A549 (cell line): ENCODE measurements at regions not wholly inside any gene's neighbourhood (a gene's known extent, or its start where the extent isn't known, plus 50 kb on each side); places are given as distances from the start of the nearest gene placed in this dataset.

Experiments used
- ATAC-seq, 2 experiments: fragments of 200-7000 bp in 1 of 2; fragments of >200 bp in 1 of 2; cut with Nextera tagmentation in 1 of 2; cut with Tn5 transposase in 1 of 2; 3 replicates each; pipeline versions ENCODE4 v1.8.0 to v1.9.1; 2018 to 2020; ENCODE audit warnings: mild to moderate bottlenecking in 1 of 2, moderate library complexity in 1 of 2
- CTCF ChIA-PET: fragments of 300-600 bp; sonication (Branson Sonifier 250); formaldehyde crosslinking; extraction: SDS; loops from one replicate; lab custom pipeline; 2021; ENCODE audit warnings: antibody characterized with exemption, inconsistent platforms; lab: Yijun Ruan, JAX
- POLR2A ChIA-PET: fragments of 350-600 bp; formaldehyde crosslinking; extraction: SDS; loops from one replicate; lab custom pipeline; 2021; ENCODE audit warnings: antibody characterized with exemption, inconsistent platforms; lab: Yijun Ruan, JAX
- DNase-seq, 2 experiments: peaks; one replicate each; pipeline versions ENCODE4 v3.0.0 to v3.0.0-alpha.2; 2011 to 2016; ENCODE audit warnings: low read depth in 1 of 2, low spot score in 1 of 2
- FAIRE-seq: peaks from 2 replicates; lab custom pipeline; 2011; peaks lifted over from hg19 to GRCh38; lab: Jason Lieb, UNC
- H3K27ac ChIP-seq, 2 experiments: fragments of >200 bp; sonication (Bioruptor Twin); formaldehyde crosslinking; 3 replicates each; pipeline ENCODE4 v1.5.1; 2016 to 2017
- H3K4me1 ChIP-seq: fragments of >200 bp; sonication (Bioruptor Twin); formaldehyde crosslinking; 3 replicates; pipeline ENCODE4 v1.6.1; 2016
- H3K4me2 ChIP-seq: fragments of >200 bp; sonication (Bioruptor Twin); formaldehyde crosslinking; 3 replicates; pipeline ENCODE4 v1.6.1; 2016
- H3K4me3 ChIP-seq: fragments of >200 bp; sonication (Bioruptor Twin); formaldehyde crosslinking; 3 replicates; pipeline ENCODE4 v1.5.1; 2016
- H3K9me3 ChIP-seq: fragments of >200 bp; sonication (Bioruptor Twin); formaldehyde crosslinking; 3 replicates; pipeline ENCODE4 v1.6.1; 2016
- BCL3 ChIP-seq: fragments of >200 bp; sonication (Bioruptor Twin); formaldehyde crosslinking; IDR thresholded peaks from 3 replicates; pipeline ENCODE4 v1.6.1; 2016
- CBX2 ChIP-seq: fragments of 200-600 bp; sonication (generic); IDR thresholded peaks from 2 replicates; pipeline ENCODE4 v1.6.1; 2016; ENCODE audit warnings: low read depth, mild to moderate bottlenecking, borderline replicate concordance
- CEBPB ChIP-seq, 2 experiments: fragments of >200 bp in 1 of 2; sonication (Bioruptor Twin) in 1 of 2; formaldehyde crosslinking in 1 of 2; IDR thresholded peaks; 2 replicates each; pipeline ENCODE4 v1.6.1; 2012 to 2016
- EHF ChIP-seq: fragments of 250-450 bp; sonication (Bioruptor Pico); IDR thresholded peaks from 2 replicates; pipeline ENCODE4 v1.5.0; 2020; ENCODE audit warnings: mild to moderate bottlenecking
- FOSL2 ChIP-seq, 2 experiments: fragments of 450-650 bp in 1 of 2; fragments of >200 bp in 1 of 2; sonication (Bioruptor Twin) in 1 of 2; formaldehyde crosslinking; IDR thresholded peaks; 2 replicates each; pipeline versions ENCODE4 v1.5.0 to v1.6.1; 2016 to 2020; ENCODE audit warnings: mild to moderate bottlenecking in 1 of 2, moderate library complexity in 1 of 2
- HDAC2 ChIP-seq: fragments of 200-600 bp; sonication (generic); IDR thresholded peaks from 2 replicates; pipeline ENCODE4 v1.6.1; 2016
- HMGXB4 ChIP-seq: fragments of 250-450 bp; sonication (Bioruptor Pico); IDR thresholded peaks from 2 replicates; pipeline ENCODE4 v1.5.0; 2021; ENCODE audit warnings: mild to moderate bottlenecking, moderate library complexity, borderline replicate concordance
- HOXA7 ChIP-seq: fragments of 250-450 bp; sonication (Bioruptor Pico); IDR thresholded peaks from 2 replicates; pipeline ENCODE4 v1.5.0; 2020; ENCODE audit warnings: mild to moderate bottlenecking, moderate library complexity
- KDM1A ChIP-seq: fragments of 200-600 bp; sonication (generic); IDR thresholded peaks from 2 replicates; pipeline ENCODE4 v1.6.1; 2016; ENCODE audit warnings: low read depth, mild to moderate bottlenecking
- MAFK ChIP-seq: fragments of 450-650 bp; IDR thresholded peaks from 2 replicates; pipeline ENCODE4 v1.6.1; 2014; ENCODE audit not compliant: partially characterized antibody
- MYC ChIP-seq: IDR thresholded peaks from 2 replicates; pipeline ENCODE4 v1.6.1; 2012; ENCODE audit warnings: mild to moderate bottlenecking, inconsistent platforms, low read length, improper control_type of control experiment, borderline replicate concordance
- NPAS2 ChIP-seq: fragments of 250-450 bp; sonication (Bioruptor Pico); IDR thresholded peaks from 2 replicates; pipeline ENCODE4 v1.8.0; 2022; ENCODE audit warnings: mild to moderate bottlenecking, moderate library complexity, borderline replicate concordance
- PHF8 ChIP-seq: fragments of 200-600 bp; sonication (generic); IDR thresholded peaks from 2 replicates; pipeline ENCODE4 v1.6.1; 2016; ENCODE audit warnings: low read depth, mild to moderate bottlenecking, antibody characterized with exemption, moderate library complexity, borderline replicate concordance
- RAD21 ChIP-seq, 2 experiments: fragments of >200 bp in 1 of 2; sonication (Bioruptor Twin) in 1 of 2; formaldehyde crosslinking in 1 of 2; IDR thresholded peaks in 1 of 2; conservative IDR thresholded peaks in 1 of 2; 2 replicates in 1 of 2; 3 replicates in 1 of 2; pipeline ENCODE4 v1.6.1; 2012 to 2018; ENCODE audit warnings: inconsistent platforms in 1 of 2
- REST ChIP-seq: fragments of 200-600 bp; sonication (generic); IDR thresholded peaks from 2 replicates; pipeline ENCODE4 v1.6.1; 2016; ENCODE audit warnings: antibody characterized with exemption, mild to moderate bottlenecking, moderate library complexity
- SREBF2 ChIP-seq: fragments of 450-650 bp; IDR thresholded peaks from 2 replicates; pipeline ENCODE4 v1.6.1; 2014; ENCODE audit warnings: mild to moderate bottlenecking, moderate library complexity
- WGBS: methylation state at CpG from one replicate; pipeline ENCODE4 v1.1.6; 2017; ENCODE audit errors: missing lambda C conversion rate; 5-methylcytosine and 5-hydroxymethylcytosine counted together
- TF ChIP-seq, protein P1 (sequence below): fragments of >200 bp; sonication (Bioruptor Twin); formaldehyde crosslinking; IDR thresholded peaks from 2 replicates; pipeline ENCODE4 v1.6.1; 2016
- TF ChIP-seq, protein P2 (sequence below): IDR thresholded peaks from 2 replicates; pipeline ENCODE4 v1.6.1; 2012

DNA sequence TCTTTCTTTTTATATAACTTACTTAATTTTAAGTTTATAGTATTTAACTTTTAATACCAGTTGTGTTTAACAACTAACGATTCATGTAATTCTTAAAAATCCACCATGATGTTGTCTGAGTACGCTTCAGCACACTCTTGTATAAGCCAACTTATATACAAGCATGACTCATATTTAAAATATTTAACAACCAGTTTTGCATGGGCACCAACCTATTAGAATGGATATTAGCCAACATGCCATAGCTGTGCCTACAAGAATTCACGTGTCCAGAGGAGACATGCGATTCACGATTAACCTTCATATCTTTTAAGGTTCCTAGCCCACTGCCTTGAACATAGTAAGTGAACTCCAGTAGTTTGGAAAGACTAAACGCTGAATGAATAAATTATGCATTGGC lies 1023.2 kb downstream of the TBL1XR1 start:
- Histone ChIP-seq H3K4me3 (no peak overlapping the region), H3K27ac (no peak overlapping the region), H3K4me2 (no peak overlapping the region), H3K9me3 (no peaks in the 10 kb centered on the region), H3K4me1 (no peaks in the 10 kb centered on the region)
- ChIA-PET POLR2A (no interaction called here), CTCF (no interaction called here)
- ATAC-seq (no peak), DNase-seq (no peak), FAIRE-seq (no peak)
- 56% methylated on average over 6 of the region's 6 CpGs for WGBS
- TF ChIP-seq EHF (CRISPR knock-in tag) = no peak
- no peak for TF ChIP-seq KDM1A
- no peak for TF ChIP-seq REST
- no peak for TF ChIP-seq HMGXB4

DNA sequence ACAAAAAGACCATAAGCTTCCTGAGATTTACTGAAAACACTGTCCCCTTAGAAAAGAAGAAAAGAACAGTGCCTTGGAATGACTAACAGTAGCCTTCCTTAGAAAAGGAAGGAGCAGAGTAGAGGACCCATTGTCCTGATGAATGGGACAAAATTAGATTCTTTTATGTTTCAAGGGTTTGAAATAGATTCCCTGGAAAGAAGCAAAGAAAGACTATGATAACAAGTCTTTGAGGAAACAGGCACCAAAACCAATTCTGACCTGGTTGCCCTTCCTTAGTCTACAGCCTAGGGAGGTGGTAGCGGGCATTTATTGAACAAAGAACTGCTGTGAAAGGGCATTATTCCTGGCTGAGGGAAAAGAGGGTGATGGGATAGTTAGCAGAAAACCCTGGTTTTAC lies 1024.8 kb downstream of the TBL1XR1 start:
- no peak for DNase-seq
- H3K4me2 ChIP-seq = no peak overlapping the region
- ChIA-PET POLR2A (no interaction called here), CTCF (no interaction called here)
- H3K4me1 ChIP-seq = no peaks in the 10 kb centered on the region
- no peaks in the 10 kb centered on the region for H3K9me3 ChIP-seq
- 27% methylated on average over 1 of the region's 1 CpG for WGBS
- no peak overlapping the region for H3K27ac ChIP-seq
- no peak overlapping the region for H3K4me3 ChIP-seq
- no peak for ATAC-seq
- TF ChIP-seq NPAS2 (CRISPR knock-in tag) (no peak), CBX2 (no peak), HOXA7 (CRISPR knock-in tag) (no peak), HDAC2 (no peak), CEBPB (IDR thresholded peaks at IDR 0.05) (no peak), SREBF2 (no peak), BCL3 (no peak), FOSL2 (IDR thresholded peaks at IDR 0.05) (no peak), FOSL2 (CRISPR knock-in tag; IDR thresholded peaks at IDR 0.05) (no peak), RAD21 (conservative IDR thresholded peaks at IDR 0.05 in 1 of 2, IDR thresholded peaks at IDR 0.05 in 1 of 2) (no peak), MYC (no peak), PHF8 (no peak), MAFK (no peak)
- TF ChIP-seq, protein P1, sequence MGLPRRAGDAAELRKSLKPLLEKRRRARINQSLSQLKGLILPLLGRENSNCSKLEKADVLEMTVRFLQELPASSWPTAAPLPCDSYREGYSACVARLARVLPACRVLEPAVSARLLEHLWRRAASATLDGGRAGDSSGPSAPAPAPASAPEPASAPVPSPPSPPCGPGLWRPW = no peak
- TF ChIP-seq, protein P2, sequence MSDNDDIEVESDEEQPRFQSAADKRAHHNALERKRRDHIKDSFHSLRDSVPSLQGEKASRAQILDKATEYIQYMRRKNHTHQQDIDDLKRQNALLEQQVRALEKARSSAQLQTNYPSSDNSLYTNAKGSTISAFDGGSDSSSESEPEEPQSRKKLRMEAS = no peak
- no peak for FAIRE-seq
